HPDE6-E6E7 (cell line): ENCODE measurements at regions not wholly inside any gene's neighbourhood (a gene's known extent, or its start where the extent isn't known, plus 50 kb on each side); places are given as distances from the start of the nearest gene placed in this dataset.
A peak's percentile ranks its signal among the peaks of the same experiment; 100 is the strongest.

Source experiments
- DNase-seq: peaks from one replicate; pipeline ENCODE4 v3.0.0; 2011; ENCODE audit warnings: missing footprints; ENCODE audit errors: extremely low spot score

GRCh38 chr5:44868541-44868940 is 59.8 kb downstream of the MRPS30 start:
- no peak for DNase-seq

DNA sequence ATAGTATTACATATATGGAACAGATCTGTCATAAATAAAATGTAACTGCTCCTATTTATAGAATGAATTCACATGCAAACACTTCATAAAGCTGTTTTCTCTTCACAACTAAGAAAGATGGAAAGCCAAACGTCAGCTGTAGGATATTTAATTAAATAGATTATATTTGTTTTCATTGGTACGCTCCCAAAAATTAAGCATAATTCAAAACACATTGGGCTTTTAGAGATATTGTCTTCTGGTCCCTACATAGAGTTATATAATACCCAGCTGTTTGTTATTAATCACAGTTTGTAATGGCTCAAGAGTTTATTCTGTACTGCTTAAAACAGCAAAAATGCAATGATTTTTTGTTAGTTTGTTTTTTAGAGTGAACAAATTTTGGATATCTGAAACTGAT is 61.2 kb downstream of the MRPS30 start:
- DNase-seq, result no peak

GRCh38 chr5:44870430-44870829 is 61.7 kb downstream of the MRPS30 start:
- DNase-seq, result no peak

GRCh38 chr5:44871401-44871800 is 62.7 kb downstream of the MRPS30 start:
- DNase-seq, result no peak

- DNase-seq, result peak; percentile 85
Observed at GRCh38 chr5:44875661-44876605, 67.2 kb downstream of the MRPS30 start.

DNA sequence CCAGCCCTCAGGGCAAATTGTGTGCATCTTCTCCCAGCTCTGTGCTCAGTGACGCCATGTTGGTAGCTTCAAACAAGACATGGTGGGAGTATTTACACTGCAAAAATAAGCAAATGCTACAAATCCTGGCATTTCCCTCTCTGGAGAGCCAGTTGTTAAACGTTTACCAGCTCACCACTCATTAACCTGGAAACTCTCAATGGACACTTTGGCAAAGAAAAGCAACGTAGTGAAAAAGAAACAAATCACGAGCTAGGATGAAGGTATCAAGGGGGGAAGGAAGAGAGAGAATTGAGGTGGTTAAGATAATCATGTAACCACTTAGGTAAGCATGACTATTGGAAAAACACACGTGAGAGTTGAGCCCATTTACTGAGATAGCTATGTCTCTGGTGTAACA is 72.5 kb downstream of the MRPS30 start:
- DNase-seq, result no peak

DNA sequence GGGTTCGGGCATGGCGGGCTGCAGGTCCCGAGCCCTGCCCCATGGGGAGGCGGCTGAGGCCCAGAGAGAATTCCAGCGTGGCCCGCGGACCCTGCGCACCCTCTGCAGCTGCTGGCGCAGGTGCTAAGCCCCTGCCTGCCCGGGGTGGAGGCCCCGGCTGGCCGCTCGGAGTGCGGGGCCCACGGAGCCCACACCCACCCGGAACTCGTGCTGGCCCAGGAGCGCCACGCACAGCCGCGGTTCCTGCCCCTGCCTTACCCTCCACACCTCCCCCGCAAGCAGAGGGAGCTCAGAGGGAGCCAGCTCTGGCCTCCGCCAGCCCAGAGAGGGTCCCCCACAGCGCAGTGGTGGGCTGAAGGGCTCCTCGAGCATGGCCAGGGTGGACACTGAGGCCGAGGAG is 75.3 kb downstream of the MRPS30 start:
- DNase-seq, result no peak

DNA sequence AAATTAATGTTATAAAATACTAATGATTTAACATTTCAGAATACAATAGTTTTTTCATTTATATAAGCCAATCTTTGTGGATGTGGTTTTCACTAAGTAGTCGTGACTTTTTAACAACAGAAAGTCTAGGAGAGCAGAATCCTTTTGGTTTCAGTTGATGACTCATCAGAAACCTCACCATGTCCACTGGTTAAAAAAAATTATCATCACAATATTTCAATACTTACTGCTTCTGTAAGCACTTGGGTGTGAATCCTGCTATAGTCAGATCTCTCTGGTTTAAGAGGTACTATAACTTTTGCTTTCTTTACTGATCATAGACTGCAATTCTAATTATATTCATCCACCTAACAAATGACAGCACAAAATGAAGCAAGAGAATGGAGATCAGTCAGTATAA is 77.2 kb downstream of the MRPS30 start:
- peak; percentile 23 for DNase-seq

GRCh38 chr5:44887722-44888121 is 79.0 kb downstream of the MRPS30 start:
- no peak for DNase-seq

DNA sequence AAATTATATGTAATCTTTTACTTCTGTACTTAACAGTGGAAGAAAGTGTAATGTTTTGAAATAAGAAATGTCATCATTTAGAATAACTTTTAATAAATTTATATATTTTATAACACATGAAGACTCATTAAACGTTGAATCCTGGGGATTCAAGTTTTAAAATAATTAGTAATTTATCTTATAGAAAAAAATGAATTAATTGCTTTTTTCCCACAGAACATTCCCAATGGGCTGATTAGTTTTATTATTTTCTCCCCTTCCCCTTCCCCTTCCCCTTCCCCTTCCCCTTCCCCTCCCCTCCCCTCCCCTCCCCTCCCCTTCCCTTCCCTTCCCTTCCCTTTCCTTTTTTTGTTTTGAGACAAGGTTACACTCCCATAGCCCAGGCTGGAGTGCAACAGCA is 79.7 kb downstream of the MRPS30 start:
- no peak for DNase-seq

DNA sequence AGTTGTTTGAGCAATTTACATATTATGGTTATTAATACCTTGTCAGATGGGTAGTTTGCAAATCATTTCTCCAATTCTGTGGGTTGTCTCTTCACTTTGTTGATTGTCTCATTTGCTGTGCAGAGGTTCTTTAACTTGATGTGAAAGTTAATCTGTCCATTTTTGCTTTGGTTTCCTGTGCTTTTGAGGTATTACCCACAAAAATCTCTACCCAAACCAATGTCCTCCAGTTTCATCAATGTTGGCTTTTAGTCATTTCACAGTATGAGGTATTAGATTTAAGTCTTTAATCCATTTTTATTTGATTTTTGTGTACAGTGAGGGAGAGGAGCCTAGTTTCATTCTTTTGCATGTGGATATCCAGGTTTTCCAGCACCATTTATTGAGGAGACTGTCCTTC is 82.4 kb downstream of the MRPS30 start:
- no peak for DNase-seq

GRCh38 chr5:44900273-44900954 is 91.7 kb downstream of the MRPS30 start:
- DNase-seq, result no peak

DNA sequence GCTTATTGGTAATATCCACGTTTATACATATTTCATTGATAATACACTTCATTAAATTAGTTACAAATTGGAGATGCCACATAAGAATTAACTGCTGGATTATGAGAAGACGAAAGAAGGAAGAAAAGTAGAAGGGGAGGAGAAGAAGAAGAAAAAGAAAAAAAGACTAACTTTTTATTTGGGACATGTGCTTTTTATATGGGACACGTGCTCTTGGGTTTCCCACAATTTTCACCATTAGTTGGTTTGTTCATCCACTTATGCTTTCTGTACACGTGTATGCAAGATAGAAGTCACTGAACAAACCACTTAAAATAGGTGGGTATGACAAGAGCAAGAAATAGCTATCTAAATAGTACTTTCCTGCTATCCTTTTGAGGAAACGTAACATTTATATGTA is 98.6 kb downstream of the MRPS30 start:
- DNase-seq, result no peak

GRCh38 chr5:44909004-44909403 is 100.3 kb downstream of the MRPS30 start:
- no peak for DNase-seq

DNA sequence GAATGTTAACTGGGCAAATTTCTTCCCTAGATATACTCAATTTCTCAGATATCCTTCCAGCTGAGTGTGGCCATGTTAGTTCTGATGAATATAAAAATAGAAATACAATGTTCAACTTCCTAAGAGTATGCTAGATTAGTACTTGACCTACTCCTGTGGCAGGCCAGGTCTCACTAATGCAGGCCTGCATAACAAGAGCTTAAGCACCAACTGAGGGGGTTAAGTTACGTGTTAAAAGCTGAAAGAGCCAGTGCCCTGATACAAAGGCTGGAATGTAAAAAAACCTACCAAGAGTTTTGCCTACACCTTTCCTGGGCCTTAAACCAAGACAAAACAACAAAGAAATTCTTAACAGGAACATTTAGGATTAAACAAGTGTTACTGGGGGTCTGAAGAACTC is 102.8 kb downstream of the MRPS30 start:
- no peak for DNase-seq

DNA sequence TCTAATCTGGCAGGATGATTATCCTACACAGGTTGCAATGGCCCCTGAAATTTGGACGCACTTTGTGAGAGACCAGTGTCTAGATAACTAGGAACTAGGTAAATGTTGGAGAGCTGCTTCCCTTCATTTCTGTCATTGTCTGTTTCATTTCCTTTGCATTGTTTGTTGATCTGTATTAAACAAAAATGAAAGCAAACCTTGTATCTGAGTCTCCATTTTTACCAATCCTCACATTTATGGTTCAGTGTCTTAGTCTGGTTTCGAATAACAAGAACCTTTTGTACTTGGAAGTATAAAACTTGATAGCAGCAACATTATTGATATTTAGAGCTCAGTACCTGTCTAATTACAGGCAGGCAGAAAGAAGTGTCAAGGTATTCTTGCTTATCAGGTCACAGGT is 105.5 kb downstream of the MRPS30 start:
- no peak for DNase-seq

- no peak for DNase-seq
Observed at GRCh38 chr5:44919560-44919959, 110.8 kb downstream of the MRPS30 start.

DNA sequence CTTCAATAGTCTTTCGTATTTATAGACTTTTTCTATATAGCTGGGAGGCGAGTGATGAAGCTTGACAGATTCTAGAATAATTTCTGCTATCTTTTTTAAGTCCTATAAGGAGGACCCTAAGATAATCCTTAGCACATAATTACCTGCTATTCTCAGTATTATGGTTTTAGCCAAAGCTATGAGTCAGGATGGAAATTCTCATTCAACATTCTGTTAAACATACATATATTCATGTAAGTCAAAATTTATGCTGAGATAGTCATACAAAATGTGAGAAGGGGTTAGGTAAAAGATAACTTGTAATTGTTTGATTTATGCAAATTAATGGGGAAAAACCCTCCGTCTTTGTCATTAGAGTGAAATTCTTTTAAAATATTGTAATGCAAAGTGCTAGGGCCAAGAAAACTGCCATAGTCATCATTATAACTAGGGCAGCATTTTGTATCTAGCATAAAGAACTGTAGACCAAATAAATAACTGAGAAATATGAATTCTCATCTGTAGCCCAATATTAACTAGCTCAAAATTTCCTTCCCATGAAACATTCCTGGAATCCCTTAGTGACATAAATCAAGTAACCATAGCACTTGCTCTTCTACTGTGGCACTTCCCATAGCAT is 118.5 kb downstream of the MRPS30 start:
- no peak for DNase-seq

GRCh38 chr5:44932922-44933585 is 124.3 kb downstream of the MRPS30 start:
- DNase-seq, result no peak

DNA sequence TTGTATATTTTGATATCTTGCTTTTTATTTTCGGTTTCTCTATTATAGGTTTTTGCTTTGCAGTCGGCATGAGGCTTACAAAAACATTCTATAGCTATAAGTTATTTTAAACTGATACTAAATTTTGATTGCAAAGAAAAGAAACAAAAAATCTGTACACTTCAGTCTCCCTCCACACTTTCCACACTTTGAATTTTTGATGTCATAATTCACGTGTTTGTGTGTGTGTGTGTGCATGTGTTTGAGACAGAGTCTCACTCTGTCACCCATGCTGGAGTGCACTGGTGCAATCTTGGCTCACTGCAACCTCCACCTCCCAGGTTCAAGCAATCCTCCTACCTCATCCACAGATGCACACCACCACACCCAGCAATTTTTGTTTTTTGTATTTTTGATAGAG is 124.9 kb downstream of the MRPS30 start:
- DNase-seq, result no peak

DNA sequence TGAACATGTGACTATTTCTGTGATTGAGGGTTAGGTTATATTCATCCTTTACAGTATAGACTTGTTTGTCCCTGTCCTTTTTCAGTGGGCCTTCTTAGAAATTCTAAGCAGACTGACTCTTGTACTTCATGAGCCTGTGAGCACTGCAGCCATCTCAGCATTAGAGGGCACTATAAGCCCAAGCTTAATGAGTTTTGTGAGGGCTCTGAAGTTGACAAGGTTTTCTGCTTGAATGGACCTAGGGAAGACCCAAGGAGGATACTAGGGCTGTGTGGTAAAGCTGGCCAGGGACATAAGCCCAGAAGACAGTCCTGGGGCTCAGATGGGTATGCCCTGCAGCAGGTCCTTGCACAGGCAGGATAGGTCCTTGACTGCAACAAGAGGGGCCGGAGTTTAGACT is 126.5 kb downstream of the MRPS30 start:
- no peak for DNase-seq

- no peak for DNase-seq
Observed at GRCh38 chr5:44935871-44936270, 127.1 kb downstream of the MRPS30 start.
